AG04449 (cell line): ENCODE measurements at regions not wholly inside any gene's neighbourhood (a gene's known extent, or its start where the extent isn't known, plus 50 kb on each side); places are given as distances from the start of the nearest gene placed in this dataset.

Experiments used
- CTCF ChIA-PET: fragments of 350-600 bp; formaldehyde crosslinking; extraction: SDS; loops from one replicate; lab custom pipeline; 2021; ENCODE audit warnings: antibody characterized with exemption; lab: Yijun Ruan, JAX
- POLR2A ChIA-PET: fragments of 400-600, 350-600 bp; formaldehyde crosslinking; extraction: SDS; loops from one replicate; lab custom pipeline; 2020; ENCODE audit warnings: antibody characterized with exemption, inconsistent platforms; lab: Yijun Ruan, JAX
- DNase-seq: peaks from one replicate; pipeline ENCODE4 v3.0.0-alpha.2; 2010; ENCODE audit warnings: low read depth, low spot score
- H3K4me3 ChIP-seq: 2 replicates; pipeline ENCODE4 v1.5.1; 2011; ENCODE audit warnings: low read depth, mild to moderate bottlenecking, control low read depth, low read length
- CTCF ChIP-seq: IDR thresholded peaks from one replicate; pipeline ENCODE4 v1.5.1; 2011; ENCODE audit warnings: mild to moderate bottlenecking, moderate library complexity, low read length, control low read depth, inconsistent platforms; ENCODE audit not compliant: insufficient read depth; ENCODE audit errors: missing control alignments

GRCh38 chr14:51331486-51332367, 91.7 kb downstream of the TMX1 start:
- POLR2A ChIA-PET, result interaction anchor here (0.5 kb wide), 1 partner anchor 267 kb away, joined by 3 read pairs; no protein-coding TSS in a partner anchor
- no peak overlapping the region for H3K4me3 ChIP-seq
- DNase-seq, result no peak
- CTCF ChIA-PET, result interaction anchor here (1.0 kb wide), 1 partner anchor 231 kb away, joined by 3 read pairs; no protein-coding TSS in a partner anchor
- no peak for TF ChIP-seq CTCF

- H3K4me3 ChIP-seq, result no peak overlapping the region
- ChIA-PET CTCF (interaction anchor here (2.4 kb wide), 1 partner anchor 50 kb away, joined by 8 read pairs; no protein-coding TSS in a partner anchor), POLR2A (no interaction called here)
- no peak for DNase-seq
- no peak for TF ChIP-seq CTCF
Measured at GRCh38 chr14:51333299-51333698, 93.3 kb downstream of the TMX1 start.

- ChIA-PET CTCF (interaction anchor here (2.0 to 2.4 kb wide), 2 partner anchors 8 to 50 kb away, joined by 8 to 9 read pairs; no protein-coding TSS in a partner anchor), POLR2A (no interaction called here)
- no peak for TF ChIP-seq CTCF
- no peak overlapping the region for H3K4me3 ChIP-seq
- no peak for DNase-seq
Measured at GRCh38 chr14:51333901-51334521, 94.0 kb downstream of the TMX1 start.

DNA sequence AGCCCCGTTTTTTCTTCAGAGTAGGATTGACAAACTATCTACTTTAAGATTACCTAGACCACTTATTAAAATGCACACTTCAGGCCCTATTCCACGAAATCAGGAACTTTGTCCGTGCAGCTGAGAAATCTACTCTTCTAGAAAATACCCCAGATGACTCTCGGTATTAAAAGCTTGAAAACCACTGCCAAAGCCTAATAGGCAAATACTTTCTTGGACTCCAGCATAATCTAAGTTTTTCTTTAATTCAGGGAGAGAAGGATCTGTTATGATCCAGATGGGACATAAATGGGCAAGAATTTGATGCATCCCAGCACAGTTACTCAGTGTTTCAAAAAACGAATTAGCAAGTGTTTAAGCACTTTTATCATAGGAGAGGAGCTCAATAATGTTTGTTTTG, 94.5 kb downstream of the TMX1 start:
- ChIA-PET CTCF (interaction anchor here (2.0 to 2.4 kb wide), 2 partner anchors 8 to 51 kb away, joined by 8 to 9 read pairs; no protein-coding TSS in a partner anchor), POLR2A (no interaction called here)
- no peak overlapping the region for H3K4me3 ChIP-seq
- no peak for DNase-seq
- no peak for TF ChIP-seq CTCF

GRCh38 chr14:51335531-51335930, 95.5 kb downstream of the TMX1 start:
- no peak overlapping the region for H3K4me3 ChIP-seq
- TF ChIP-seq CTCF, result no peak
- DNase-seq, result no peak
- CTCF ChIA-PET, result interaction anchor here (2.0 to 2.4 kb wide), 2 partner anchors 9 to 52 kb away, joined by 8 to 9 read pairs; no protein-coding TSS in a partner anchor
- POLR2A ChIA-PET, result no interaction called here
